Colonic mucosa (tissue), 4 donors: ENCODE measurements at regions not wholly inside any gene's neighbourhood (a gene's known extent, or its start where the extent isn't known, plus 50 kb on each side); places are given as distances from the start of the nearest gene placed in this dataset.

ENCODE experiments used
- DNase-seq: peaks from one replicate; pipeline ENCODE4 v3.0.0-alpha.2; 2020
- H3K27ac ChIP-seq: fragments of 200-600 bp; one replicate; pipeline ENCODE4 v1.8.0; 2021
- H3K27me3 ChIP-seq: fragments of 200-600 bp; one replicate; pipeline ENCODE4 v1.8.0; 2021
- H3K36me3 ChIP-seq: fragments of 200-600 bp; one replicate; pipeline ENCODE4 v1.8.0; 2021
- H3K4me1 ChIP-seq: fragments of 200-600 bp; one replicate; pipeline ENCODE4 v1.8.0; 2021; ENCODE audit warnings: mild to moderate bottlenecking
- H3K4me3 ChIP-seq: fragments of 200-600 bp; one replicate; pipeline ENCODE4 v1.8.0; 2021
- H3K9ac ChIP-seq, 2 donors: one replicate each; pipeline ENCODE4 v1.7.0; 2013; ENCODE audit warnings: control low read depth in 2 of 2, low read depth in 2 of 2, low read length in 2 of 2
- H3K9me3 ChIP-seq: fragments of 200-600 bp; one replicate; pipeline ENCODE4 v1.8.0; 2021
- CTCF ChIP-seq: fragments of 200-600 bp; IDR thresholded peaks from one replicate; pipeline ENCODE4 v1.8.0; 2022; ENCODE audit warnings: antibody characterized with exemption, mild to moderate bottlenecking
- intact Hi-C: fragments of 100-400 bp; cut with DNase I; formaldehyde crosslinking; loops from one replicate; pipeline ENCODE4 v1.14.1; 2022
- donor health status: healthy.
- donor health status: DM: no; HTN: no; CAD: no.
- donor health status: DM: no; HTN: no; CAD: no.

GRCh38 chr11:116384407-116384806 lies 388.4 kb downstream of the BUD13 start:
- intact Hi-C loops = no loop called here
- H3K27me3 ChIP-seq = peaks cover 3% of the 10 kb centered on the region

GRCh38 chr11:116379185-116379828 lies 393.5 kb downstream of the BUD13 start:
- Histone ChIP-seq H3K36me3 (no peaks in the 10 kb centered on the region), H3K27me3 (no peaks in the 10 kb centered on the region), H3K27ac (no peak overlapping the region), H3K4me3 (no peak overlapping the region), H3K9ac (no peak overlapping the region), H3K9me3 (no peaks in the 10 kb centered on the region), H3K4me1 (no peaks in the 10 kb centered on the region)
- DNase-seq = peak; percentile 23
- no peak for TF ChIP-seq CTCF
- intact Hi-C loops = no loop called here

More at GRCh38 chr11:116384407-116384806, 388.4 kb downstream of the BUD13 start:
- H3K4me1 ChIP-seq = no peaks in the 10 kb centered on the region
- H3K27ac ChIP-seq = no peak overlapping the region
- no peaks in the 10 kb centered on the region for H3K36me3 ChIP-seq
- H3K9ac ChIP-seq = no peak overlapping the region
- H3K9me3 ChIP-seq = no peaks in the 10 kb centered on the region
- no peak for DNase-seq
- no peak overlapping the region for H3K4me3 ChIP-seq
- no peak for TF ChIP-seq CTCF

GRCh38 chr11:116376547-116376946 lies 396.2 kb downstream of the BUD13 start:
- TF ChIP-seq CTCF = no peak
- intact Hi-C loops = no loop called here
- no peak for DNase-seq

GRCh38 chr11:116376054-116376453 lies 396.7 kb downstream of the BUD13 start:
- Histone ChIP-seq H3K27ac (no peak overlapping the region), H3K4me3 (no peak overlapping the region), H3K9me3 (no peaks in the 10 kb centered on the region), H3K36me3 (no peaks in the 10 kb centered on the region), H3K4me1 (no peaks in the 10 kb centered on the region), H3K9ac (no peak overlapping the region), H3K27me3 (no peaks in the 10 kb centered on the region)
- intact Hi-C loops = no loop called here
- DNase-seq = no peak
- TF ChIP-seq CTCF = no peak

More at GRCh38 chr11:116376547-116376946, 396.2 kb downstream of the BUD13 start:
- no peak overlapping the region for H3K4me3 ChIP-seq
- no peaks in the 10 kb centered on the region for H3K36me3 ChIP-seq
- no peaks in the 10 kb centered on the region for H3K27me3 ChIP-seq
- H3K4me1 ChIP-seq = no peaks in the 10 kb centered on the region
- no peak overlapping the region for H3K27ac ChIP-seq
- H3K9me3 ChIP-seq = no peaks in the 10 kb centered on the region
- H3K9ac ChIP-seq = no peak overlapping the region

GRCh38 chr11:116375221-116375620 lies 397.6 kb downstream of the BUD13 start:
- H3K27ac ChIP-seq = no peak overlapping the region
- intact Hi-C loops = no loop called here
- DNase-seq = no peak
- no peak for TF ChIP-seq CTCF
- no peak overlapping the region for H3K9ac ChIP-seq
- no peak overlapping the region for H3K4me3 ChIP-seq
- no peaks in the 10 kb centered on the region for H3K27me3 ChIP-seq
- H3K9me3 ChIP-seq = no peaks in the 10 kb centered on the region
- H3K36me3 ChIP-seq = no peaks in the 10 kb centered on the region
- no peaks in the 10 kb centered on the region for H3K4me1 ChIP-seq
